ENCODE measurements at regions not wholly inside any gene's neighbourhood (a gene's known extent, or its start where the extent isn't known, plus 50 kb on each side); places are given as distances from the start of the nearest gene placed in this dataset.

GRCh38 chr20:19122395-19122794, 90.0 kb upstream of the SLC24A3 start:
- TF ChIP-seq ZNF232 (CRISPR knock-in tag; IDR thresholded peaks at IDR 0.05) (no peak), NR3C1 (CRISPR knock-in tag; conservative IDR thresholded peaks at IDR 0.05; ENCODE audit: low read depth) (no peak), ARID4B (CRISPR knock-in tag; IDR thresholded peaks at IDR 0.05; ENCODE audit: borderline replicate concordance) (no peak), TEAD1 (CRISPR knock-in tag; IDR thresholded peaks at IDR 0.05) (no peak), ZNF671 (CRISPR knock-in tag; IDR thresholded peaks at IDR 0.05) (no peak), ZNF281 (CRISPR knock-in tag; IDR thresholded peaks at IDR 0.05) (no peak), E2F1 (CRISPR knock-in tag; IDR thresholded peaks at IDR 0.05) (no peak), ZNF121 (CRISPR knock-in tag; IDR thresholded peaks at IDR 0.05) (no peak), GTF2I (CRISPR knock-in tag; conservative IDR thresholded peaks at IDR 0.05) (no peak), E2F4 (CRISPR knock-in tag; IDR thresholded peaks at IDR 0.05; ENCODE audit: borderline replicate concordance, low read depth) (no peak), TCF7 (CRISPR knock-in tag; IDR thresholded peaks at IDR 0.05; ENCODE audit: low read depth) (no peak), OVOL2 (CRISPR knock-in tag; IDR thresholded peaks at IDR 0.05; ENCODE audit: borderline replicate concordance) (no peak), STAT6 (CRISPR knock-in tag; conservative IDR thresholded peaks at IDR 0.05; ENCODE audit: low read depth) (no peak), JUN (CRISPR knock-in tag; IDR thresholded peaks at IDR 0.05) (no peak), HMGA2 (CRISPR knock-in tag; IDR thresholded peaks at IDR 0.05) (no peak), MXD4 (CRISPR knock-in tag; IDR thresholded peaks at IDR 0.05; ENCODE audit: borderline replicate concordance) (no peak), TEAD4 (CRISPR knock-in tag; IDR thresholded peaks at IDR 0.05) (no peak), E2F5 (CRISPR knock-in tag; IDR thresholded peaks at IDR 0.05) (no peak), SMAD4 (CRISPR knock-in tag; IDR thresholded peaks at IDR 0.05) (no peak), KAT7 (CRISPR knock-in tag; IDR thresholded peaks at IDR 0.05; ENCODE audit: borderline replicate concordance) (no peak)
- Mint-ChIP-seq H3K36me3 (no peaks in the 10 kb centered on the region), H3K27me3 (ENCODE audit: low read depth) (no peaks in the 10 kb centered on the region; the same call in 1 of the 2 replicates), H3K9me3 (peaks cover 7% of the 10 kb centered on the region; the same call in 1 of the 2 replicates), H3K27ac (no peak overlapping the region), H3K4me1 (no peaks in the 10 kb centered on the region), H3K4me3 (no peak overlapping the region)
- DNase-seq (ENCODE audit: low spot score), result no peak
- ChIA-PET POLR2A (no interaction called here), CTCF (no interaction called here)
- ATAC-seq, result no peak

Measured in WTC11 (cell line).